ENCODE measurements at regions not wholly inside any gene's neighbourhood (a gene's known extent, or its start where the extent isn't known, plus 50 kb on each side); places are given as distances from the start of the nearest gene placed in this dataset.

DNA sequence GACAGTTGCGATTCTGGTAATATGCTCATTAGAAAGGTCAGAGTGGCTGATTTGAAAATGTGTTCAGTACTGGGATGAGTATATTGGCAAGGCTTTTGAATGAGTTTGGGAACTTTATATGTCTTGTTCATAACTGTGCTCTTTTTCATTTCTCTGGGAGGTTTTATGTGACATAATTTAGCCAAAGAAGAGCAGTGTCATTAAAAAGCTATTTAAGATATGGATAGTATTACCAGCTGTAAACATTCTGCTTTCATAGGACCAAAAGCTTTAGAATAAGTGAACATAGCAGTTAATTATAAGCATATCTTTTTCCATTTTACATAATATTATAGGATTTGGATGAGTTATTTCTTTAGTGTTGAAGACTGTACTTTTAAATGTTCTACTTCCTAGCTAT, 260.4 kb downstream of the TTC6 start:
- no peaks in the 10 kb centered on the region for H3K36me3 Mint-ChIP-seq (ENCODE audit: low read depth)
- no peak overlapping the region for H3K4me3 Mint-ChIP-seq
- no peaks in the 10 kb centered on the region for H3K4me1 Mint-ChIP-seq (ENCODE audit: low read depth)
- peaks cover 7% of the 10 kb centered on the region for H3K27me3 Mint-ChIP-seq (ENCODE audit: insufficient read depth)
- DNase-seq, result no peak
- TF ChIP-seq, protein P1, sequence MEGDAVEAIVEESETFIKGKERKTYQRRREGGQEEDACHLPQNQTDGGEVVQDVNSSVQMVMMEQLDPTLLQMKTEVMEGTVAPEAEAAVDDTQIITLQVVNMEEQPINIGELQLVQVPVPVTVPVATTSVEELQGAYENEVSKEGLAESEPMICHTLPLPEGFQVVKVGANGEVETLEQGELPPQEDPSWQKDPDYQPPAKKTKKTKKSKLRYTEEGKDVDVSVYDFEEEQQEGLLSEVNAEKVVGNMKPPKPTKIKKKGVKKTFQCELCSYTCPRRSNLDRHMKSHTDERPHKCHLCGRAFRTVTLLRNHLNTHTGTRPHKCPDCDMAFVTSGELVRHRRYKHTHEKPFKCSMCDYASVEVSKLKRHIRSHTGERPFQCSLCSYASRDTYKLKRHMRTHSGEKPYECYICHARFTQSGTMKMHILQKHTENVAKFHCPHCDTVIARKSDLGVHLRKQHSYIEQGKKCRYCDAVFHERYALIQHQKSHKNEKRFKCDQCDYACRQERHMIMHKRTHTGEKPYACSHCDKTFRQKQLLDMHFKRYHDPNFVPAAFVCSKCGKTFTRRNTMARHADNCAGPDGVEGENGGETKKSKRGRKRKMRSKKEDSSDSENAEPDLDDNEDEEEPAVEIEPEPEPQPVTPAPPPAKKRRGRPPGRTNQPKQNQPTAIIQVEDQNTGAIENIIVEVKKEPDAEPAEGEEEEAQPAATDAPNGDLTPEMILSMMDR (IDR thresholded peaks at IDR 0.05), result no peak
- no peak overlapping the region for H3K27ac Mint-ChIP-seq
- H3K9me3 Mint-ChIP-seq, result no peaks in the 10 kb centered on the region

- no peaks in the 10 kb centered on the region for H3K9me3 Mint-ChIP-seq
- H3K4me3 Mint-ChIP-seq, result no peak overlapping the region
- no peaks in the 10 kb centered on the region for H3K4me1 Mint-ChIP-seq (ENCODE audit: low read depth)
- no peaks in the 10 kb centered on the region for H3K36me3 Mint-ChIP-seq (ENCODE audit: low read depth)
- no peak for DNase-seq
- peaks cover 10% of the 10 kb centered on the region for H3K27me3 Mint-ChIP-seq (ENCODE audit: insufficient read depth)
- TF ChIP-seq, protein P1 (IDR thresholded peaks at IDR 0.05), result no peak
- no peak overlapping the region for H3K27ac Mint-ChIP-seq
Observed at GRCh38 chr14:37857774-37858266, 262.4 kb downstream of the TTC6 start.

GRCh38 chr14:37858733-37859132, 263.3 kb downstream of the TTC6 start:
- Mint-ChIP-seq H3K27ac (no peak overlapping the region), H3K27me3 (ENCODE audit: insufficient read depth) (peaks cover 10% of the 10 kb centered on the region), H3K4me3 (no peak overlapping the region), H3K36me3 (ENCODE audit: low read depth) (no peaks in the 10 kb centered on the region), H3K9me3 (no peaks in the 10 kb centered on the region), H3K4me1 (ENCODE audit: low read depth) (no peaks in the 10 kb centered on the region)
- TF ChIP-seq, protein P1 (IDR thresholded peaks at IDR 0.05), result no peak
- DNase-seq, result no peak

DNA sequence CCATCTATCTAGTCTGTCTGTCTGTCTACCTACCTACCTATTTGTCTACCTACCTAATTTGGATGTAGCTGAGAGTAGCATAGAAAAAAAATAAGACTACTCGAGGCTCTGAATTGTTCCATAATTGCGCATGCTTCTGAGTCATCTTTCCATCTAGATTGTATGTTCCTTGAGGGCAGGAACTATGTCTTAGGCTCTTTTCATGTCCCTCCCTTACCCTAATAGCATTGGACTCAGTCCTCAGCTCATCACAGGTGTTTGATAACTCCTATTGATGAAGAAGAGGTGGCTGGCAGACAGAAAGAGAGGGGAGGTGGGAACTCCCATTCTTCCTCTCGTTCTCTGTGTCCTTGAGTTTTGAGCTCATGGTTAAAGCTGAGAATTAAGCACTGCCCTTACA, 263.7 kb downstream of the TTC6 start:
- DNase-seq, result no peak
- Mint-ChIP-seq H3K9me3 (no peaks in the 10 kb centered on the region), H3K27ac (no peak overlapping the region), H3K4me3 (no peak overlapping the region), H3K36me3 (ENCODE audit: low read depth) (no peaks in the 10 kb centered on the region), H3K27me3 (ENCODE audit: insufficient read depth) (peaks cover 9% of the 10 kb centered on the region; the same call in 1 of the 2 replicates), H3K4me1 (ENCODE audit: low read depth) (no peaks in the 10 kb centered on the region)
- TF ChIP-seq, protein P1 (IDR thresholded peaks at IDR 0.05), result no peak

DNA sequence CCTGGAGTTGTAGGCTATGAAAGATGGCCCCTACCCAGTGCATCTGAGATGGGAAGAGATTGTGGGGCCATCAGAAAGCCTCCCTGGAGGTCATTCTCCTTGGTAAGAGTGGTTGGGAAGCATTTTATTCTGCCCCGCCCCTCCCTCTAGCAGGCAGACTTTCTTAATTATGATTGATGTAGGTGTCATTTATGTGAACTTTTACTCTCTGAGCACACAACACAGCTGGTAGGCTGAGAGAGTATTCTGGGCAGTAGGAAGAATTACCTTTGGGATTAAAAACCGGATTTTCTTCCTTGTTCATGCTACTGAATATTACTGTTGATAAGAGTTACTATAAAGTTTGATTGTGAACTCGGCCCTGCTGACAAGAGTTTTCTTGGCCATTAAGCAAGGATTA, 266.8 kb downstream of the TTC6 start:
- H3K9me3 Mint-ChIP-seq, result no peaks in the 10 kb centered on the region

More for the DNA sequence above, 266.8 kb downstream of the TTC6 start:
- no peak for DNase-seq
- H3K4me1 Mint-ChIP-seq (ENCODE audit: low read depth), result peaks cover 18% of the 10 kb centered on the region
- H3K4me3 Mint-ChIP-seq, result no peak overlapping the region
- peaks cover 6% of the 10 kb centered on the region; the same call in 1 of the 2 replicates for H3K27me3 Mint-ChIP-seq (ENCODE audit: insufficient read depth)
- no peaks in the 10 kb centered on the region for H3K36me3 Mint-ChIP-seq (ENCODE audit: low read depth)
- H3K27ac Mint-ChIP-seq, result no peak overlapping the region
- TF ChIP-seq, protein P1 (IDR thresholded peaks at IDR 0.05), result no peak
